ENCODE measurements at regions not wholly inside any gene's neighbourhood (a gene's known extent, or its start where the extent isn't known, plus 50 kb on each side); places are given as distances from the start of the nearest gene placed in this dataset.

DNA sequence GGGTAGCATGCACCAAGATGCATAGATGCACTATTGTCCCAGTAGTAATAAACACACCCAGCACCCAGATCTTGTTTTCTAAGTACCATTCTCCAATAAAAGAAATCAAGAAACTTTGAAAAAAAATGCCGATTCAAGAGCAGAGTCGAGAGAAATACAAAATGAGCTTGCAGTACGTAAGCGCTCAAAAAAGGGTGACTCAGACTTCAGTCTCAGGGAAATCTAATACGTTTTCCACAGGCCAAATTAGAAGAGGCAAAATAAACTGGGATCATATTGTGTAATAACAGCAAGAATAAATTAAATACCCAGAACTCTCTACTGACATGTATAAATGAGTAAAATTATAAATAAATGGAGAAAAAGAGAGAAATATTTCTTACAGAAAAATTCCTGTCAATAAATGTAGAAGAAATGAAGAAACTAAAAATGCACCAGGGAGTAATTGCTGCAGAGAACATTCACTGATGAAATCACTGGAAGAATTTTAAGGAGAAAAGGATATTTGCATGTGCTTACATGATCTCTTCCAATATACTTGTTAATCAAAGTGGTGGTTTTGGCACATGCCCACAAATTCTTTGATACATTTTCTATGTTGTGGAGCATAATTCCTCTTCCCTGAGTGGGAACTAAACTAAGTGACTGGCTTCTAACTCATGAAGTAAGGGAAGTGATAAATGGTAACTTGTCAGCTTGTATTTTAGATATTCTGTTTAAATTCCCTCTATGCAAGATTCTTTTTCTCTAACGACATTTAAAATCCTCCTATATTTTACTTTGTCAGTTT is 567.6 kb upstream of the ADAMTS16 start:
- TF ChIP-seq, protein P1, sequence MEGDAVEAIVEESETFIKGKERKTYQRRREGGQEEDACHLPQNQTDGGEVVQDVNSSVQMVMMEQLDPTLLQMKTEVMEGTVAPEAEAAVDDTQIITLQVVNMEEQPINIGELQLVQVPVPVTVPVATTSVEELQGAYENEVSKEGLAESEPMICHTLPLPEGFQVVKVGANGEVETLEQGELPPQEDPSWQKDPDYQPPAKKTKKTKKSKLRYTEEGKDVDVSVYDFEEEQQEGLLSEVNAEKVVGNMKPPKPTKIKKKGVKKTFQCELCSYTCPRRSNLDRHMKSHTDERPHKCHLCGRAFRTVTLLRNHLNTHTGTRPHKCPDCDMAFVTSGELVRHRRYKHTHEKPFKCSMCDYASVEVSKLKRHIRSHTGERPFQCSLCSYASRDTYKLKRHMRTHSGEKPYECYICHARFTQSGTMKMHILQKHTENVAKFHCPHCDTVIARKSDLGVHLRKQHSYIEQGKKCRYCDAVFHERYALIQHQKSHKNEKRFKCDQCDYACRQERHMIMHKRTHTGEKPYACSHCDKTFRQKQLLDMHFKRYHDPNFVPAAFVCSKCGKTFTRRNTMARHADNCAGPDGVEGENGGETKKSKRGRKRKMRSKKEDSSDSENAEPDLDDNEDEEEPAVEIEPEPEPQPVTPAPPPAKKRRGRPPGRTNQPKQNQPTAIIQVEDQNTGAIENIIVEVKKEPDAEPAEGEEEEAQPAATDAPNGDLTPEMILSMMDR (IDR thresholded peaks at IDR 0.05) = no peak
- no peak for TF ChIP-seq POLR2A (IDR thresholded peaks at IDR 0.05)
- no peak for TF ChIP-seq EP300 (IDR thresholded peaks at IDR 0.05)
- TF ChIP-seq POLR2AphosphoS5 (IDR thresholded peaks at IDR 0.05) = no peak
